ENCODE measurements at regions not wholly inside any gene's neighbourhood (a gene's known extent, or its start where the extent isn't known, plus 50 kb on each side); places are given as distances from the start of the nearest gene placed in this dataset.

- TF ChIP-seq CTCF (IDR thresholded peaks at IDR 0.05) = no peak
- intact Hi-C loops (cut with DNase I) = no loop called here
- Histone ChIP-seq H3K9me3 (no peaks in the 10 kb centered on the region), H3K27ac (no peak overlapping the region), H3K4me3 (no peak overlapping the region), H3K27me3 (ENCODE audit: insufficient read depth in 3 of 3, low read length in 2 of 3) (no peaks in the 10 kb centered on the region), H3K36me3 (ENCODE audit: insufficient read depth in 1 of 2, low read depth in 1 of 2) (no peaks in the 10 kb centered on the region), H3K4me1 (no peaks in the 10 kb centered on the region)
- no peak for DNase-seq
- no peak for ATAC-seq
Measured at GRCh38 chr4:14792702-14793227, 209.5 kb upstream of the CPEB2 start.

GRCh38 chr4:14800977-14801376 lies 201.3 kb upstream of the CPEB2 start:
- Histone ChIP-seq H3K4me3 (no peak overlapping the region), H3K4me1 (no peaks in the 10 kb centered on the region)
- TF ChIP-seq CTCF (IDR thresholded peaks at IDR 0.05) = no peak

GRCh38 chr4:14802596-14802995 lies 199.7 kb upstream of the CPEB2 start:
- ATAC-seq = no peak
- Histone ChIP-seq H3K27ac (no peak overlapping the region), H3K4me1 (no peaks in the 10 kb centered on the region), H3K9me3 (no peaks in the 10 kb centered on the region), H3K4me3 (no peak overlapping the region), H3K27me3 (ENCODE audit: insufficient read depth in 3 of 3, low read length in 2 of 3) (no peaks in the 10 kb centered on the region), H3K36me3 (ENCODE audit: insufficient read depth in 1 of 2, low read depth in 1 of 2) (no peaks in the 10 kb centered on the region)
- 74 to 76% (median 76%) methylated on average over 2 of the region's 2 CpGs for WGBS, 3 donors
- TF ChIP-seq CTCF (IDR thresholded peaks at IDR 0.05) = no peak
- no peak for DNase-seq
- intact Hi-C loops (cut with DNase I) = no loop called here

More at GRCh38 chr4:14800977-14801376, 201.3 kb upstream of the CPEB2 start:
- H3K9me3 ChIP-seq = no peaks in the 10 kb centered on the region
- H3K27ac ChIP-seq = no peak overlapping the region
- no peak for ATAC-seq
- DNase-seq = no peak
- no peaks in the 10 kb centered on the region for H3K27me3 ChIP-seq (ENCODE audit: insufficient read depth in 3 of 3, low read length in 2 of 3)
- 87 to 97% (median 87%) methylated on average over 2 of the region's 2 CpGs for WGBS, 3 donors
- H3K36me3 ChIP-seq (ENCODE audit: insufficient read depth in 1 of 2, low read depth in 1 of 2) = no peaks in the 10 kb centered on the region
- intact Hi-C loops (cut with DNase I) = no loop called here

- no peak for DNase-seq
- no peaks in the 10 kb centered on the region for H3K9me3 ChIP-seq
- H3K27me3 ChIP-seq (ENCODE audit: insufficient read depth in 3 of 3, low read length in 2 of 3) = no peaks in the 10 kb centered on the region
- no peaks in the 10 kb centered on the region for H3K36me3 ChIP-seq (ENCODE audit: insufficient read depth in 1 of 2, low read depth in 1 of 2)
- no peak for ATAC-seq
- no peak overlapping the region for H3K4me3 ChIP-seq
- WGBS, 3 donors = 80 to 85% (median 82%) methylated on average over 4 of the region's 4 CpGs
- H3K27ac ChIP-seq = no peak overlapping the region
- no peak for TF ChIP-seq CTCF (IDR thresholded peaks at IDR 0.05)
- H3K4me1 ChIP-seq = no peaks in the 10 kb centered on the region
- intact Hi-C loops (cut with DNase I) = no loop called here
Measured at GRCh38 chr4:14807856-14808255, 194.4 kb upstream of the CPEB2 start.

- no peak for DNase-seq
- Histone ChIP-seq H3K4me1 (no peaks in the 10 kb centered on the region), H3K27me3 (ENCODE audit: insufficient read depth in 3 of 3, low read length in 2 of 3) (no peaks in the 10 kb centered on the region), H3K36me3 (ENCODE audit: insufficient read depth in 1 of 2, low read depth in 1 of 2) (no peaks in the 10 kb centered on the region), H3K9me3 (no peaks in the 10 kb centered on the region), H3K4me3 (no peak overlapping the region), H3K27ac (no peak overlapping the region)
- WGBS, 3 donors = 59 to 69% (median 65%) methylated on average over 2 of the region's 2 CpGs
- intact Hi-C loops (cut with DNase I) = no loop called here
- TF ChIP-seq CTCF (IDR thresholded peaks at IDR 0.05) = no peak
- no peak for ATAC-seq
Measured at GRCh38 chr4:14809203-14809602, 193.1 kb upstream of the CPEB2 start.
